Smooth muscle cell (in vitro differentiated cells): ENCODE measurements at regions not wholly inside any gene's neighbourhood (a gene's known extent, or its start where the extent isn't known, plus 50 kb on each side); places are given as distances from the start of the nearest gene placed in this dataset.

Experiments
- DNase-seq: peaks from one replicate; lab custom pipeline; 2025; ENCODE audit not compliant: unreplicated experiment; lab: John Stamatoyannopoulos, UW
- H2AFZ ChIP-seq: fragments of 200-600 bp; sonication (generic); 2 replicates; pipeline ENCODE4 v1.6.0; 2016; ENCODE audit warnings: antibody characterized with exemption, low read depth, mild to moderate bottlenecking
- H3F3A ChIP-seq: fragments of 200-600 bp; sonication (generic); 2 replicates; pipeline ENCODE4 v1.6.0; 2017; ENCODE audit warnings: antibody characterized with exemption, low read depth
- H3K27ac ChIP-seq: fragments of 200-600 bp; sonication (generic); 2 replicates; pipeline ENCODE4 v1.5.1; 2016; ENCODE audit warnings: low read depth, mild to moderate bottlenecking
- H3K27me3 ChIP-seq: fragments of 200-600 bp; sonication (generic); 2 replicates; pipeline ENCODE4 v1.6.1; 2016; ENCODE audit warnings: low read depth, mild to moderate bottlenecking
- H3K36me3 ChIP-seq: fragments of 200-600 bp; sonication (generic); 2 replicates; pipeline ENCODE4 v1.5.1; 2016; ENCODE audit warnings: low read depth
- H3K4me1 ChIP-seq: fragments of 200-600 bp; sonication (generic); 2 replicates; pipeline ENCODE4 v1.5.1; 2016; ENCODE audit warnings: low read depth
- H3K4me2 ChIP-seq: fragments of 200-600 bp; sonication (generic); 2 replicates; pipeline ENCODE4 v1.6.0; 2016; ENCODE audit warnings: mild to moderate bottlenecking
- H3K4me3 ChIP-seq: fragments of 200-600 bp; sonication (generic); 2 replicates; pipeline ENCODE4 v1.5.1; 2016; ENCODE audit warnings: mild to moderate bottlenecking
- H3K79me2 ChIP-seq: fragments of 200-600 bp; sonication (generic); 2 replicates; pipeline ENCODE4 v1.6.0; 2016; ENCODE audit warnings: low read depth, mild to moderate bottlenecking
- H3K9ac ChIP-seq: fragments of 200-600 bp; sonication (generic); 2 replicates; pipeline ENCODE4 v1.6.0; 2016; ENCODE audit warnings: low read depth
- H3K9me3 ChIP-seq: fragments of 200-600 bp; sonication (generic); replicated peaks from 2 replicates; pipeline ENCODE4 v1.5.1; 2016; ENCODE audit warnings: low read depth
- H4K20me1 ChIP-seq: fragments of 200-600 bp; sonication (generic); 2 replicates; pipeline ENCODE4 v1.6.0; 2016; ENCODE audit warnings: low read depth
- WGBS: methylation state at CpG from one replicate; pipeline ENCODE4 v1.1.7; 2016; ENCODE audit warnings: low lambda C conversion rate; 5-methylcytosine and 5-hydroxymethylcytosine counted together
- TF ChIP-seq, protein P1 (sequence below): fragments of 200-600 bp; sonication (generic); IDR thresholded peaks from 2 replicates; pipeline ENCODE4 v1.5.1; 2017; ENCODE audit warnings: borderline replicate concordance, mild to moderate bottlenecking, antibody characterized with exemption; ENCODE audit not compliant: insufficient read depth, poor library complexity, severe bottlenecking

DNA sequence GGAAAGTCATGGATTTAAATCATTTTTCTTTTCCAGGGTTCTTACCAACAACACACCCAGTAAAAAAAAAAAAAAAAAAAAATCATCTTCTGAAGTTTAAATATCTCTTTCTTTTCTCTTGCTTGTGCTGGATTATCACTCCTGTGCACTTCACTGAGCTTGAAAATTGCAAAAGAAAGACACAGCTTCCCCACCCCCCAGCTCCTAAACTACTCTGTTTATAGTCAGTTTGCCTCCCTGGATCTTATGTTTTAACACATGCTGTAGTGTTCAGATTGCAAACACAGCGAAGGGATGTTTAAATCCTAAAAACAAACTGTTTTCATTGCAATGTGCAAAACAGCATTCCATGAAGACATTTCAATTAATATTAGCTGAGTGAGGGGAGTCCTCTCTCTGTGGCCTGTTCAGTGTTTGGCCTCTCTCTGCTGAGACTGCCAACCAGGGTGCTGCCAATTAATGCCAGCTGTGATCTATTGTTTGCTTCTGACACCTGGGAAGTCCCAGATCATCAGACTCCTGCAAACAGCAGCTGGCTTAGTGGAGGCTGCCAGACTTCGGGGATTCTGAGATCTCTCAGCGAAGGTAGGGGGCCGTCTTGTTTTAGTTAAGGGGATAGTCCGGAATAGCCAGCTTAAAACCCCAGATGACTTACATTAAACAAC lies 171.1 kb upstream of the PITX2 start:
- DNase-seq: no peak
- H3K27ac ChIP-seq: peak overlapping the region; percentile 34
- no peaks in the 10 kb centered on the region for H3K36me3 ChIP-seq
- 28% methylated on average over 5 of the region's 5 CpGs for WGBS
- peak overlapping the region; percentile 53 for H3K4me2 ChIP-seq
- peak overlapping the region; percentile 62 for H2AFZ ChIP-seq
- no peaks in the 10 kb centered on the region for H3K27me3 ChIP-seq
- peaks cover 37% of the 10 kb centered on the region for H3K4me1 ChIP-seq
- TF ChIP-seq, protein P1, sequence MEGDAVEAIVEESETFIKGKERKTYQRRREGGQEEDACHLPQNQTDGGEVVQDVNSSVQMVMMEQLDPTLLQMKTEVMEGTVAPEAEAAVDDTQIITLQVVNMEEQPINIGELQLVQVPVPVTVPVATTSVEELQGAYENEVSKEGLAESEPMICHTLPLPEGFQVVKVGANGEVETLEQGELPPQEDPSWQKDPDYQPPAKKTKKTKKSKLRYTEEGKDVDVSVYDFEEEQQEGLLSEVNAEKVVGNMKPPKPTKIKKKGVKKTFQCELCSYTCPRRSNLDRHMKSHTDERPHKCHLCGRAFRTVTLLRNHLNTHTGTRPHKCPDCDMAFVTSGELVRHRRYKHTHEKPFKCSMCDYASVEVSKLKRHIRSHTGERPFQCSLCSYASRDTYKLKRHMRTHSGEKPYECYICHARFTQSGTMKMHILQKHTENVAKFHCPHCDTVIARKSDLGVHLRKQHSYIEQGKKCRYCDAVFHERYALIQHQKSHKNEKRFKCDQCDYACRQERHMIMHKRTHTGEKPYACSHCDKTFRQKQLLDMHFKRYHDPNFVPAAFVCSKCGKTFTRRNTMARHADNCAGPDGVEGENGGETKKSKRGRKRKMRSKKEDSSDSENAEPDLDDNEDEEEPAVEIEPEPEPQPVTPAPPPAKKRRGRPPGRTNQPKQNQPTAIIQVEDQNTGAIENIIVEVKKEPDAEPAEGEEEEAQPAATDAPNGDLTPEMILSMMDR: no peak
- H4K20me1 ChIP-seq: no peaks in the 10 kb centered on the region
- H3K79me2 ChIP-seq: no peaks in the 10 kb centered on the region
- peak overlapping the region; percentile 2 for H3K4me3 ChIP-seq
- peaks cover 4% of the 10 kb centered on the region for H3F3A ChIP-seq
- H3K9me3 ChIP-seq: no peaks in the 10 kb centered on the region
- no peak overlapping the region for H3K9ac ChIP-seq

DNA sequence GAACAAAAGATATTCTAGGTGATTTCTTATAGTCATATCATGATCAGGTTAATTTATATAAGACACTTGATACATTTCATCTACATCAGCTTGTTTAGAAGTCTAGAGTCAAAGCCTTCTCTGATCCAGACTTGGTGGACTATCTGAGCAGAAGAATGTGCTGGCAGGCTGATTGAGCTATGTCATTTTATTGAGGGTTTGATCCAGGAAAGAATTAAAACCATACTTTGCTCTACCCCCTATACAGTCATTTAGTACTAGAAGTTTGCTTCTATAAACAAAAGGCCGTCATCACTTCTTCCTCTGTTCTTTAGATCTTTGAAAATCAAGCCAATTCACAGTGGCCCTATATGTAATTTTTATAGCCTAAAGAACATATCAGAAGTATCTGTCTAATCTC lies 173.1 kb upstream of the PITX2 start:
- TF ChIP-seq, protein P1: no peak

DNA sequence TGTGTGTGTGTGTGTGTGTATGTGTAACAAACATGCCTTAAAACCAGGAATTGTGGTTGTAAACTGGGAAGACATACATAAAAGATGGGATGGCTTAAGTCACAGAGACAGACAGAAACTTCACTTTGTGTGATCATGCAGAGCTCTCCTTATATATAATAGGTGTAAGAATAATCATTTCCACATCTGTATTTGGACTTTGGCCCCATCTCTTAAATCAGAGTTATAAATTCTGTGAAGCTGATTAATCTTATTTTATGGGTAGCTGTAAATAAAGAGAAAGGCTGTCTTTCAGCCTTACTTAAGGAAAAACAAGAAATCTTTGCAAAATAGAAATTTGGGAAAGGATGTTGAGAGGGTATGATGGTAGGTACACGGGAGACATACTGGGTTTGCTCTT lies 174.6 kb upstream of the PITX2 start:
- H3K27ac ChIP-seq: no peak overlapping the region
- no peak overlapping the region for H3K4me2 ChIP-seq
- no peaks in the 10 kb centered on the region for H3K36me3 ChIP-seq
- H4K20me1 ChIP-seq: no peaks in the 10 kb centered on the region
- H3K9ac ChIP-seq: no peak overlapping the region
- WGBS: 87% methylated on average over 1 of the region's 1 CpG
- TF ChIP-seq, protein P1: no peak
- H3K27me3 ChIP-seq: no peaks in the 10 kb centered on the region
- H2AFZ ChIP-seq: no peak overlapping the region
- no peak for DNase-seq
- peaks cover 4% of the 10 kb centered on the region for H3F3A ChIP-seq
- H3K4me3 ChIP-seq: no peak overlapping the region
- H3K79me2 ChIP-seq: no peaks in the 10 kb centered on the region
- H3K9me3 ChIP-seq: no peaks in the 10 kb centered on the region
- peaks cover 35% of the 10 kb centered on the region for H3K4me1 ChIP-seq

More for the DNA sequence above, 173.1 kb upstream of the PITX2 start:
- WGBS: 80% methylated on average over 1 of the region's 1 CpG
- Histone ChIP-seq H3K36me3 (no peaks in the 10 kb centered on the region), H3K79me2 (no peaks in the 10 kb centered on the region), H3K27ac (no peak overlapping the region), H3K4me3 (no peak overlapping the region), H3F3A (peaks cover 4% of the 10 kb centered on the region), H3K27me3 (no peaks in the 10 kb centered on the region), H3K9ac (no peak overlapping the region), H3K4me2 (no peak overlapping the region), H3K9me3 (no peaks in the 10 kb centered on the region), H2AFZ (no peak overlapping the region), H4K20me1 (no peaks in the 10 kb centered on the region), H3K4me1 (peaks cover 44% of the 10 kb centered on the region)
- no peak for DNase-seq

DNA sequence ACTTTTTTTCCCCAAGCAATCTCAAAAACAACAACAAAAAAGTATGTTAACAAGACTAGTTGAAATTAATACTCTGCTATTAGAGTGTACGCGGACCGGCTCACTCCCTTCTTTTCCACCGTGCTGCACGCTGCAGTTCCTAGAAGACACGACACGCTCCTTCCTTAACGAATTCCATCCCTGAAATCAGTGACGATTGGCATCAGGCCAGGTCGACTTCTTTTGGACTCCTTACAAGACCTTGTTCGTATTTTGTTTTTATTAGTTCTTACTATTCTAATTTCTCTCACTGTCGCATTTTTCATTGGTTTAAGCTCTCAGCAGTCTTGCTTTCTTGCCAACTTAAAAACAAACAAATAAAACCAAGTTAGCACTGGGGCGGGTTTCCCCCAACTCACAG lies 175.8 kb upstream of the PITX2 start:
- peak overlapping the region; percentile 26 for H3K4me2 ChIP-seq
- peak overlapping the region; percentile 23 for H2AFZ ChIP-seq
- H3K4me3 ChIP-seq: no peak overlapping the region
- DNase-seq: no peak
- H3F3A ChIP-seq: peaks cover under 1% of the 10 kb centered on the region
- no peak overlapping the region for H3K27ac ChIP-seq
- no peaks in the 10 kb centered on the region for H3K27me3 ChIP-seq
- no peaks in the 10 kb centered on the region for H4K20me1 ChIP-seq
- H3K36me3 ChIP-seq: no peaks in the 10 kb centered on the region
- TF ChIP-seq, protein P1: no peak
- no peak overlapping the region for H3K9ac ChIP-seq
- H3K79me2 ChIP-seq: no peaks in the 10 kb centered on the region
- peaks cover 23% of the 10 kb centered on the region for H3K4me1 ChIP-seq
- 92% methylated on average over 13 of the region's 13 CpGs for WGBS
- H3K9me3 ChIP-seq: no peaks in the 10 kb centered on the region
